ENCODE measurements at regions not wholly inside any gene's neighbourhood (a gene's known extent, or its start where the extent isn't known, plus 50 kb on each side); places are given as distances from the start of the nearest gene placed in this dataset.

- WGBS, 2 donors: 76 to 87% methylated on average over 2 of the region's 2 CpGs
- Histone ChIP-seq H3K4me1 (no peaks in the 10 kb centered on the region), H3K36me3 (no peaks in the 10 kb centered on the region), H3K4me3 (no peak overlapping the region), H3K27ac (no peak overlapping the region), H3K27me3 (no peaks in the 10 kb centered on the region), H3K9me3 (no peaks in the 10 kb centered on the region)
- intact Hi-C loops (cut with DNase I): no loop called here
- TF ChIP-seq CTCF (IDR thresholded peaks at IDR 0.05): no peak
- TF ChIP-seq POLR2A (IDR thresholded peaks at IDR 0.05): no peak
- DNase-seq: no peak
Observed at GRCh38 chr5:66364186-66364585, 220.1 kb downstream of the SREK1 start.

GRCh38 chr5:66365981-66366380, 221.9 kb downstream of the SREK1 start:
- no peaks in the 10 kb centered on the region for H3K9me3 ChIP-seq
- intact Hi-C loops (cut with DNase I): no loop called here
- H3K4me3 ChIP-seq: no peak overlapping the region
- WGBS, 2 donors: 51 to 67% methylated on average over 4 of the region's 4 CpGs
- H3K36me3 ChIP-seq: no peaks in the 10 kb centered on the region
- H3K4me1 ChIP-seq: no peaks in the 10 kb centered on the region
- H3K27ac ChIP-seq: no peak overlapping the region
- no peak for TF ChIP-seq CTCF (IDR thresholded peaks at IDR 0.05)
- no peak for TF ChIP-seq POLR2A (IDR thresholded peaks at IDR 0.05)
- no peak for DNase-seq
- H3K27me3 ChIP-seq: no peaks in the 10 kb centered on the region

- WGBS, 2 donors: 72 to 81% methylated on average over 5 of the region's 6 CpGs
- Histone ChIP-seq H3K4me1 (no peaks in the 10 kb centered on the region), H3K27ac (no peak overlapping the region), H3K36me3 (no peaks in the 10 kb centered on the region), H3K9me3 (no peaks in the 10 kb centered on the region), H3K27me3 (no peaks in the 10 kb centered on the region), H3K4me3 (no peak overlapping the region)
- TF ChIP-seq POLR2A (IDR thresholded peaks at IDR 0.05) (no peak), CTCF (IDR thresholded peaks at IDR 0.05) (no peak)
- intact Hi-C loops (cut with DNase I): no loop called here
- no peak for DNase-seq
Observed at GRCh38 chr5:66367814-66368541, 223.9 kb downstream of the SREK1 start.

GRCh38 chr5:66368811-66369210, 224.7 kb downstream of the SREK1 start:
- Histone ChIP-seq H3K27ac (no peak overlapping the region), H3K27me3 (no peaks in the 10 kb centered on the region), H3K36me3 (no peaks in the 10 kb centered on the region), H3K4me1 (no peaks in the 10 kb centered on the region), H3K9me3 (no peaks in the 10 kb centered on the region), H3K4me3 (no peak overlapping the region)
- TF ChIP-seq POLR2A (IDR thresholded peaks at IDR 0.05): no peak
- TF ChIP-seq CTCF (IDR thresholded peaks at IDR 0.05): no peak
- DNase-seq: no peak
- WGBS, 2 donors: 43 to 48% methylated on average over 2 of the region's 2 CpGs
- intact Hi-C loops (cut with DNase I): no loop called here

GRCh38 chr5:66377747-66378146, 218.4 kb upstream of the MAST4 start:
- no peaks in the 10 kb centered on the region for H3K36me3 ChIP-seq
- no peak for DNase-seq
- intact Hi-C loops (cut with DNase I): no loop called here

More at GRCh38 chr5:66377747-66378146, 218.4 kb upstream of the MAST4 start:
- Histone ChIP-seq H3K4me1 (no peaks in the 10 kb centered on the region), H3K27me3 (no peaks in the 10 kb centered on the region), H3K9me3 (no peaks in the 10 kb centered on the region), H3K27ac (no peak overlapping the region), H3K4me3 (no peak overlapping the region)
- no peak for TF ChIP-seq POLR2A (IDR thresholded peaks at IDR 0.05)
- TF ChIP-seq CTCF (IDR thresholded peaks at IDR 0.05): no peak
